Liver (tissue), 8 donors: ENCODE measurements at regions not wholly inside any gene's neighbourhood (a gene's known extent, or its start where the extent isn't known, plus 50 kb on each side); places are given as distances from the start of the nearest gene placed in this dataset.

Experiments
- DNase-seq: peaks from one replicate; pipeline ENCODE4 v3.0.0-alpha.2; 2017; ENCODE audit warnings: low spot score
- H3K27ac ChIP-seq, 2 donors: one replicate each; pipeline ENCODE4 v1.7.0; 2013; ENCODE audit warnings: inconsistent platforms in 2 of 2, low read length in 2 of 2, control low read depth in 1 of 2, low read depth in 1 of 2, mild to moderate bottlenecking in 1 of 2
- H3K27me3 ChIP-seq, 4 donors: one replicate each; pipeline versions ENCODE4 v1.6.1 to v1.7.0; 2013; ENCODE audit warnings: low read length in 3 of 4, inconsistent platforms in 1 of 4, mild to moderate bottlenecking in 1 of 4, moderate library complexity in 1 of 4; ENCODE audit not compliant: control insufficient read depth in 4 of 4, insufficient read depth in 4 of 4
- H3K36me3 ChIP-seq, 4 donors: one replicate each; pipeline versions ENCODE4 v1.6.1 to v1.7.0; 2013; ENCODE audit warnings: low read length in 3 of 4, mild to moderate bottlenecking in 3 of 4, low read depth in 1 of 4, moderate library complexity in 1 of 4; ENCODE audit not compliant: control insufficient read depth in 4 of 4, insufficient read depth in 3 of 4
- H3K4me1 ChIP-seq, 4 donors: one replicate each; pipeline versions ENCODE4 v1.6.1 to v1.7.0; 2013; ENCODE audit warnings: low read length in 3 of 4, mild to moderate bottlenecking in 3 of 4, moderate library complexity in 1 of 4; ENCODE audit not compliant: control insufficient read depth in 4 of 4, insufficient read depth in 4 of 4
- H3K4me3 ChIP-seq, 3 donors: one replicate each; pipeline versions ENCODE4 v1.6.1 to v1.7.0; 2013; ENCODE audit warnings: low read length in 3 of 3, control low read depth in 1 of 3, low read depth in 1 of 3, mild to moderate bottlenecking in 1 of 3
- H3K9ac ChIP-seq, 2 donors: one replicate each; pipeline ENCODE4 v1.7.0; 2013; ENCODE audit warnings: low read length in 2 of 2, mild to moderate bottlenecking in 2 of 2, moderate library complexity in 2 of 2, control low read depth in 1 of 2, low read depth in 1 of 2
- H3K9me3 ChIP-seq, 4 donors: one replicate each; pipeline versions ENCODE4 v1.6.1 to v1.7.0; 2013; ENCODE audit warnings: low read length in 3 of 4; ENCODE audit not compliant: control insufficient read depth in 4 of 4
- CTCF ChIP-seq: fragments of 150-350 bp; IDR thresholded peaks from 2 replicates; pipeline ENCODE4 v1.5.1; 2017; ENCODE audit warnings: improper control_type of control experiment, low read depth, low read length; ENCODE audit not compliant: missing input control
- FOXA1 ChIP-seq: IDR thresholded peaks from 2 replicates; pipeline ENCODE4 v1.6.1; 2016; ENCODE audit warnings: antibody characterized with exemption
- FOXA2 ChIP-seq: IDR thresholded peaks from 2 replicates; pipeline ENCODE4 v1.6.1; 2016; ENCODE audit warnings: antibody characterized with exemption
- GABPA ChIP-seq, 2 donors: IDR thresholded peaks in 1 of 2; conservative IDR thresholded peaks in 1 of 2; 2 replicates each; pipeline ENCODE4 v1.6.1; 2016; ENCODE audit warnings: antibody characterized with exemption in 2 of 2, mild to moderate bottlenecking in 1 of 2, moderate library complexity in 1 of 2
- HNF4A ChIP-seq, 2 donors: conservative IDR thresholded peaks; 2 replicates each; pipeline ENCODE4 v1.6.1; 2016; ENCODE audit warnings: antibody characterized with exemption in 2 of 2, mild to moderate bottlenecking in 2 of 2
- HNF4G ChIP-seq: IDR thresholded peaks from 2 replicates; pipeline ENCODE4 v1.6.1; 2016; ENCODE audit warnings: antibody characterized with exemption
- JUND ChIP-seq, 2 donors: IDR thresholded peaks; 2 replicates each; pipeline ENCODE4 v1.6.1; 2016; ENCODE audit warnings: antibody characterized with exemption in 2 of 2
- NR2F2 ChIP-seq: IDR thresholded peaks from 2 replicates; pipeline ENCODE4 v1.6.1; 2016; ENCODE audit warnings: antibody characterized with exemption
- RAD21 ChIP-seq, 2 donors: IDR thresholded peaks; 2 replicates each; pipeline ENCODE4 v1.6.1; 2016; ENCODE audit warnings: antibody characterized with exemption in 2 of 2, mild to moderate bottlenecking in 2 of 2
- REST ChIP-seq: IDR thresholded peaks from 2 replicates; pipeline ENCODE4 v1.6.1; 2016; ENCODE audit warnings: antibody characterized with exemption, mild to moderate bottlenecking
- SP1 ChIP-seq: IDR thresholded peaks from 2 replicates; pipeline ENCODE4 v1.6.1; 2018; ENCODE audit warnings: antibody characterized with exemption, mild to moderate bottlenecking
- TAF1 ChIP-seq: conservative IDR thresholded peaks from 2 replicates; pipeline ENCODE4 v1.6.1; 2016; ENCODE audit warnings: antibody characterized with exemption, mild to moderate bottlenecking
- YY1 ChIP-seq: IDR thresholded peaks from 2 replicates; pipeline ENCODE4 v1.6.1; 2016; ENCODE audit warnings: antibody characterized with exemption, mild to moderate bottlenecking
- ZBTB33 ChIP-seq: IDR thresholded peaks from 2 replicates; pipeline ENCODE4 v1.6.1; 2016; ENCODE audit warnings: antibody characterized with exemption
- WGBS: extraction: QIAGEN DNeasy Blood & Tissue Kit; methylation state at CpG from one replicate; pipeline ENCODE4 v1.1.7; 2013; 5-methylcytosine and 5-hydroxymethylcytosine counted together
- donor health status: healthy.
- donor health status: healthy.
- donor health status: healthy.
- donor health status: healthy.
- donor health status: healthy.

- TF ChIP-seq YY1, result no peak
- no peak for TF ChIP-seq FOXA2
- TF ChIP-seq RAD21 (IDR thresholded peaks at IDR 0.05), result peak; percentile 59 to 74
- no peak for TF ChIP-seq ZBTB33
- TF ChIP-seq HNF4G, result no peak
- TF ChIP-seq GABPA (IDR thresholded peaks at IDR 0.05 in 1 of 2, conservative IDR thresholded peaks at IDR 0.05 in 1 of 2), result no peak
- TF ChIP-seq REST, result no peak
- no peak for TF ChIP-seq HNF4A (conservative IDR thresholded peaks at IDR 0.05)
- TF ChIP-seq CTCF, result peak; percentile 35
- TF ChIP-seq TAF1, result no peak
- TF ChIP-seq JUND (IDR thresholded peaks at IDR 0.05), result no peak
- TF ChIP-seq NR2F2, result no peak
- no peak for TF ChIP-seq SP1
- H3K27me3 ChIP-seq, result no peaks in the 10 kb centered on the region
- no peak for DNase-seq
- H3K36me3 ChIP-seq, result no peaks in the 10 kb centered on the region
- H3K9me3 ChIP-seq, result no peaks in the 10 kb centered on the region
- WGBS, result 48% methylated on average over 2 of the region's 2 CpGs
- no peak overlapping the region for H3K4me3 ChIP-seq
- no peaks in the 10 kb centered on the region for H3K4me1 ChIP-seq
- H3K27ac ChIP-seq, result no peak overlapping the region
- no peak overlapping the region for H3K9ac ChIP-seq
Measured at GRCh38 chr14:53432378-53432802, 279.3 kb upstream of the DDHD1 start.

- DNase-seq, result no peak
- no peak overlapping the region for H3K27ac ChIP-seq
- no peaks in the 10 kb centered on the region for H3K9me3 ChIP-seq
- H3K36me3 ChIP-seq, result no peaks in the 10 kb centered on the region
- no peaks in the 10 kb centered on the region for H3K27me3 ChIP-seq
- TF ChIP-seq FOXA1, result no peak
- TF ChIP-seq REST, result no peak
- TF ChIP-seq JUND (IDR thresholded peaks at IDR 0.05), result no peak
- no peak for TF ChIP-seq CTCF
- no peak for TF ChIP-seq RAD21 (IDR thresholded peaks at IDR 0.05)
- no peak overlapping the region for H3K9ac ChIP-seq
- H3K4me1 ChIP-seq, result no peaks in the 10 kb centered on the region
- 67% methylated on average over 2 of the region's 2 CpGs for WGBS
- H3K4me3 ChIP-seq, result no peak overlapping the region
Measured at GRCh38 chr14:53430870-53431269, 277.7 kb upstream of the DDHD1 start.
